SIG-M5 treated with dmso at 0.1 percent for 504 hours (cell line): ENCODE measurements at regions not wholly inside any gene's neighbourhood (a gene's known extent, or its start where the extent isn't known, plus 50 kb on each side); places are given as distances from the start of the nearest gene placed in this dataset.

Experiments used
- DNase-seq: peaks from one replicate; lab custom pipeline; 2025; ENCODE audit not compliant: unreplicated experiment; lab: John Stamatoyannopoulos, UW

- no peak for DNase-seq
These were observed 88.1 kb downstream of the UNCX start for GRCh38 chr7:1320616-1321240.

- DNase-seq: no peak
These were observed 89.0 kb downstream of the UNCX start for GRCh38 chr7:1321411-1322239.

GRCh38 chr7:1322240-1323110 is 89.8 kb downstream of the UNCX start:
- no peak for DNase-seq

GRCh38 chr7:1323178-1324027 is 90.7 kb downstream of the UNCX start:
- DNase-seq: no peak

- DNase-seq: no peak
These were observed 91.6 kb downstream of the UNCX start for GRCh38 chr7:1324028-1324900.

GRCh38 chr7:1325246-1325645 is 92.6 kb downstream of the UNCX start:
- no peak for DNase-seq

GRCh38 chr7:1325646-1326510 is 93.2 kb downstream of the UNCX start:
- DNase-seq: no peak

- no peak for DNase-seq
These were observed 93.8 kb downstream of the UNCX start for GRCh38 chr7:1326511-1326785.

- no peak for DNase-seq
These were observed 96.6 kb downstream of the UNCX start for GRCh38 chr7:1329261-1329660.

- no peak for DNase-seq
These were observed 97.5 kb downstream of the UNCX start for GRCh38 chr7:1329966-1330800.

- DNase-seq: no peak
These were observed 98.2 kb downstream of the UNCX start for GRCh38 chr7:1330801-1331425.

- DNase-seq: no peak
These were observed 99.1 kb downstream of the UNCX start for GRCh38 chr7:1331561-1332467.

- DNase-seq: no peak
These were observed 103.8 kb downstream of the UNCX start for GRCh38 chr7:1336509-1336908.

GRCh38 chr7:1339611-1340010 is 106.9 kb downstream of the UNCX start:
- DNase-seq: no peak

- DNase-seq: no peak
These were observed 107.4 kb downstream of the UNCX start for GRCh38 chr7:1340031-1340430.

GRCh38 chr7:1340461-1341360 is 108.0 kb downstream of the UNCX start:
- DNase-seq: no peak
